ENCODE measurements at regions not wholly inside any gene's neighbourhood (a gene's known extent, or its start where the extent isn't known, plus 50 kb on each side); places are given as distances from the start of the nearest gene placed in this dataset.
"Not testable (repeated sequence)": the region's sequence is repeated elsewhere in the genome, so short reads cannot be mapped to it uniquely, and the experiment has no call there.

DNA sequence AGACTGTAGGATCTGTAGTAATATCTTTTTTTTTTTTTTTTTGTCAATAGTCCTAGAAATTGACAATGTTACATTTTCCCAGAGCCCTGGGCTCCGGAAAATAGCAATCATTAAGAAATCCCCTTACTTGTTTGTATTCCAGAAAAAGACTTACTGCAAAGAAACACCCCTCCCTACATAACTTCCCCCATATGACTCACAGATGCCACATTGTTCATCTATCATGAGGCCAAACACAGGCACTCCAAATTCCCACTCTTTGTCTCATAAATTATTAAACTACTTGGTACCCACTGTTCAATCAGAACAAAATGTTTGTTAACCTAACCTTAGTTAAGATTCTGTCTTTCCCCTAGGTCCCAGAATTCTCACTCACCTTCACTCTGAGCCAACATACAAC, 53.5 kb downstream of the TEX51 start:
- H3K27me3 ChIP-seq (ENCODE audit: insufficient read depth, poor library complexity, severe bottlenecking): no peaks in the 10 kb centered on the region
- TF ChIP-seq POLR2AphosphoS5 (IDR thresholded peaks at IDR 0.05; ENCODE audit: low read depth): no peak
- no peak for TF ChIP-seq SPI1 (IDR thresholded peaks at IDR 0.05; ENCODE audit: borderline replicate concordance, low read depth)
- no peak for TF ChIP-seq GABPA (IDR thresholded peaks at IDR 0.05; ENCODE audit: low read depth)
- H3K27ac ChIP-seq (replicated peaks): no peak overlapping the region
- H3K4me3 ChIP-seq (replicated peaks; ENCODE audit: insufficient read depth, low read length): no peak overlapping the region
- no peak for DNase-seq (ENCODE audit: low read depth in 1 of 2, low spot score in 1 of 2)

DNA sequence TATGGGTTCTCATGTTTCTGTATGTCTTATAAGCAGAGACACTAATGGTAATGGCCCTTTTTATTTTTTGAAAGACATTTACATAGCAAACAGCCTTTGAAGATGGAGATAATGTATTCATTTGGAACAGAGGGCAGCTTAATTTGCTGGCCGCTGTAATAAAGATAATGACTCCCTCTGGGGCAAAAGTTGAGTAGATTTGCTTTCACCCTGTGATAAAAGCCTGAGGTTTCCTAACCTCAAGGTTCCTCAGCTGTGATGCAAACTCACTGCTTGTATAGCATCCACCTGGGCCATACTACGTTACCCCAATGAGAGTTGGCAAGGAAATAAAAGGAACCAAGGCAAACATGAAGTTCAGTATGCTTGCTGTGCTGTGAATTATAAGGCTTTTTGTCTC, 54.8 kb downstream of the TEX51 start:
- no peak for DNase-seq (ENCODE audit: low read depth in 1 of 2, low spot score in 1 of 2)
- TF ChIP-seq, protein P1, sequence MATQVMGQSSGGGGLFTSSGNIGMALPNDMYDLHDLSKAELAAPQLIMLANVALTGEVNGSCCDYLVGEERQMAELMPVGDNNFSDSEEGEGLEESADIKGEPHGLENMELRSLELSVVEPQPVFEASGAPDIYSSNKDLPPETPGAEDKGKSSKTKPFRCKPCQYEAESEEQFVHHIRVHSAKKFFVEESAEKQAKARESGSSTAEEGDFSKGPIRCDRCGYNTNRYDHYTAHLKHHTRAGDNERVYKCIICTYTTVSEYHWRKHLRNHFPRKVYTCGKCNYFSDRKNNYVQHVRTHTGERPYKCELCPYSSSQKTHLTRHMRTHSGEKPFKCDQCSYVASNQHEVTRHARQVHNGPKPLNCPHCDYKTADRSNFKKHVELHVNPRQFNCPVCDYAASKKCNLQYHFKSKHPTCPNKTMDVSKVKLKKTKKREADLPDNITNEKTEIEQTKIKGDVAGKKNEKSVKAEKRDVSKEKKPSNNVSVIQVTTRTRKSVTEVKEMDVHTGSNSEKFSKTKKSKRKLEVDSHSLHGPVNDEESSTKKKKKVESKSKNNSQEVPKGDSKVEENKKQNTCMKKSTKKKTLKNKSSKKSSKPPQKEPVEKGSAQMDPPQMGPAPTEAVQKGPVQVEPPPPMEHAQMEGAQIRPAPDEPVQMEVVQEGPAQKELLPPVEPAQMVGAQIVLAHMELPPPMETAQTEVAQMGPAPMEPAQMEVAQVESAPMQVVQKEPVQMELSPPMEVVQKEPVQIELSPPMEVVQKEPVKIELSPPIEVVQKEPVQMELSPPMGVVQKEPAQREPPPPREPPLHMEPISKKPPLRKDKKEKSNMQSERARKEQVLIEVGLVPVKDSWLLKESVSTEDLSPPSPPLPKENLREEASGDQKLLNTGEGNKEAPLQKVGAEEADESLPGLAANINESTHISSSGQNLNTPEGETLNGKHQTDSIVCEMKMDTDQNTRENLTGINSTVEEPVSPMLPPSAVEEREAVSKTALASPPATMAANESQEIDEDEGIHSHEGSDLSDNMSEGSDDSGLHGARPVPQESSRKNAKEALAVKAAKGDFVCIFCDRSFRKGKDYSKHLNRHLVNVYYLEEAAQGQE (IDR thresholded peaks at IDR 0.05; ENCODE audit: insufficient replicate concordance, low read depth): no peak
- TF ChIP-seq SPI1 (IDR thresholded peaks at IDR 0.05; ENCODE audit: borderline replicate concordance, low read depth): no peak
- TF ChIP-seq POLR2AphosphoS5 (IDR thresholded peaks at IDR 0.05; ENCODE audit: low read depth): no peak
- TF ChIP-seq, protein P2, sequence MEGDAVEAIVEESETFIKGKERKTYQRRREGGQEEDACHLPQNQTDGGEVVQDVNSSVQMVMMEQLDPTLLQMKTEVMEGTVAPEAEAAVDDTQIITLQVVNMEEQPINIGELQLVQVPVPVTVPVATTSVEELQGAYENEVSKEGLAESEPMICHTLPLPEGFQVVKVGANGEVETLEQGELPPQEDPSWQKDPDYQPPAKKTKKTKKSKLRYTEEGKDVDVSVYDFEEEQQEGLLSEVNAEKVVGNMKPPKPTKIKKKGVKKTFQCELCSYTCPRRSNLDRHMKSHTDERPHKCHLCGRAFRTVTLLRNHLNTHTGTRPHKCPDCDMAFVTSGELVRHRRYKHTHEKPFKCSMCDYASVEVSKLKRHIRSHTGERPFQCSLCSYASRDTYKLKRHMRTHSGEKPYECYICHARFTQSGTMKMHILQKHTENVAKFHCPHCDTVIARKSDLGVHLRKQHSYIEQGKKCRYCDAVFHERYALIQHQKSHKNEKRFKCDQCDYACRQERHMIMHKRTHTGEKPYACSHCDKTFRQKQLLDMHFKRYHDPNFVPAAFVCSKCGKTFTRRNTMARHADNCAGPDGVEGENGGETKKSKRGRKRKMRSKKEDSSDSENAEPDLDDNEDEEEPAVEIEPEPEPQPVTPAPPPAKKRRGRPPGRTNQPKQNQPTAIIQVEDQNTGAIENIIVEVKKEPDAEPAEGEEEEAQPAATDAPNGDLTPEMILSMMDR (IDR thresholded peaks at IDR 0.05; ENCODE audit: insufficient read depth, low read length): no peak
- TF ChIP-seq GABPA (IDR thresholded peaks at IDR 0.05; ENCODE audit: low read depth): no peak
- H3K27me3 ChIP-seq (ENCODE audit: insufficient read depth, poor library complexity, severe bottlenecking): no peaks in the 10 kb centered on the region
- H3K27ac ChIP-seq (replicated peaks): no peak overlapping the region
- no peak overlapping the region for H3K4me3 ChIP-seq (replicated peaks; ENCODE audit: insufficient read depth, low read length)

DNA sequence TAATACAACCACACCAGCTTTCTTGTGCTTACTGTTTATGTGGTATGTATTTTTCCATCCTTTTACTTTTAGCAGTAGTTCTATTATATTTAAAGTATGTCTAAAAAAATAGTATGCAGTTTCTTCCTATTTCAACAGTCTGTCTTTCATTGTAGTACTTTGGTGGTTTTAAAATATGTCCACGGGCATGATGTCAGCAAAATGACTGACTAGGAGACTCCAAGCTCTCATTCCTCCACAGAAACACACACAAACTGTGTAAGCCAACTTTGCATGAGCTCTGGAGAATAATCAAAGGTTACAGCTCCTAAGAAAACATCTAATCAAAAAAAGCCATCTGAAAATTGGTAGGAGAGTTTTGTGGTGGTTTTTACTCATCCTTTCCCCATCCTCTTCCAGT, 56.1 kb downstream of the TEX51 start:
- no peak for DNase-seq (ENCODE audit: low read depth in 1 of 2, low spot score in 1 of 2)
- TF ChIP-seq GABPA (IDR thresholded peaks at IDR 0.05; ENCODE audit: low read depth) (no peak), SPI1 (IDR thresholded peaks at IDR 0.05; ENCODE audit: borderline replicate concordance, low read depth) (no peak), POLR2AphosphoS5 (IDR thresholded peaks at IDR 0.05; ENCODE audit: low read depth) (no peak)
- TF ChIP-seq, protein P1 (IDR thresholded peaks at IDR 0.05; ENCODE audit: insufficient replicate concordance, low read depth): no peak
- TF ChIP-seq, protein P2 (IDR thresholded peaks at IDR 0.05; ENCODE audit: insufficient read depth, low read length): no peak
- no peaks in the 10 kb centered on the region for H3K27me3 ChIP-seq (ENCODE audit: insufficient read depth, poor library complexity, severe bottlenecking)
- H3K4me3 ChIP-seq (replicated peaks; ENCODE audit: insufficient read depth, low read length): no peak overlapping the region
- no peak overlapping the region for H3K27ac ChIP-seq (replicated peaks)

DNA sequence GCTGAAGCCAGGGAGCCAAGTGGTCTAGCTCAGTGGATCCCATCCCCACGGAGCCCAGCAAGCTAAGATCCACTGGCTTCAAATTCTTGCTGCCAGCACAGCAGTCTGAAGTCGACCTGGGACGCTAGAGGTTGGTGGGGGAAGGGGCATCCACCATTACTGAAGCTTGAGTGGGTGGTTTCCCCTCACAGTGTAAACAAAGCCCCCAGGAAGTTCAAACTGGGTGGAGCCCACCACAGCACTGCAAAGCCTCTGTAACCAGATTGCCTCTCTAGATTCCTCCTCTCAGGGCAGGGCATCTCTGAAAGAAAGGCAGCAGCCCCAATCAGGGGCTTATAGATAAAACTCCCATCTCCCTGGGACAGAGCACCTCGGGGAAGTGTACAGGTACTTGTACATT, 58.1 kb downstream of the TEX51 start:
- not testable (repeated sequence) for H3K27me3 ChIP-seq (ENCODE audit: insufficient read depth, poor library complexity, severe bottlenecking); DNase-seq (ENCODE audit: low read depth in 1 of 2, low spot score in 1 of 2); H3K4me3 ChIP-seq (replicated peaks; ENCODE audit: insufficient read depth, low read length); H3K27ac ChIP-seq (replicated peaks)

DNA sequence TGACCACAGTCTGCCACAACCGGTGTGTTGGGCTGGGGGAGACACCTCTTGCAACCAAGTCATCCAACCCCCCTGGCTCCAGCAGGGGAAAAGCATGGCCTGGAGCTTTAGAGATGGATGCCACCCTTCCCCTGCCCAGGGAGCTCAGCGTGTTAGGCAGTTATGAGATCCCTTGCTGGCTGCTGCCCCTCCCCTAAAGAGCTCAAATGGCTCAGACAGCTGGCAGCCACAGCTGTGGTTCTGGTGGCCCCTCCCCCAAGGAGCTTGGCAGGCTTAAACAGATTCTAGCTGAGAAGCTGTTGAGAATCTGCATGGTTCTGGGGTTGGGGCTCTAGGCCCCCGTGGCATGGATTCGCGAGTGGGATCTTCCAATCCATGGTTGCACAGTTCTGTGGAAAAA, 64.7 kb downstream of the TEX51 start:
- Histone ChIP-seq H3K4me3 (replicated peaks; ENCODE audit: insufficient read depth, low read length) (no peak overlapping the region), H3K27me3 (ENCODE audit: insufficient read depth, poor library complexity, severe bottlenecking) (peaks cover 2% of the 10 kb centered on the region), H3K27ac (replicated peaks) (no peak overlapping the region)
- DNase-seq (ENCODE audit: low read depth in 1 of 2, low spot score in 1 of 2): no peak
- TF ChIP-seq, protein P1 (IDR thresholded peaks at IDR 0.05; ENCODE audit: insufficient replicate concordance, low read depth): no peak
- TF ChIP-seq POLR2AphosphoS5 (IDR thresholded peaks at IDR 0.05; ENCODE audit: low read depth) (no peak), SPI1 (IDR thresholded peaks at IDR 0.05; ENCODE audit: borderline replicate concordance, low read depth) (no peak), GABPA (IDR thresholded peaks at IDR 0.05; ENCODE audit: low read depth) (no peak)
- TF ChIP-seq, protein P2 (IDR thresholded peaks at IDR 0.05; ENCODE audit: insufficient read depth, low read length): no peak

Data from HL-60 (cell line).